Lung microvascular endothelial cell (primary cell): ENCODE measurements at regions not wholly inside any gene's neighbourhood (a gene's known extent, or its start where the extent isn't known, plus 50 kb on each side); places are given as distances from the start of the nearest gene placed in this dataset.
A peak's percentile ranks its signal among the peaks of the same experiment; 100 is the strongest.

Source experiments
- DNase-seq, 2 donors: peaks; one replicate each; pipeline versions ENCODE4 v3.0.0 to v3.0.0-alpha.2; 2010; ENCODE audit warnings: low read depth in 2 of 2

DNA sequence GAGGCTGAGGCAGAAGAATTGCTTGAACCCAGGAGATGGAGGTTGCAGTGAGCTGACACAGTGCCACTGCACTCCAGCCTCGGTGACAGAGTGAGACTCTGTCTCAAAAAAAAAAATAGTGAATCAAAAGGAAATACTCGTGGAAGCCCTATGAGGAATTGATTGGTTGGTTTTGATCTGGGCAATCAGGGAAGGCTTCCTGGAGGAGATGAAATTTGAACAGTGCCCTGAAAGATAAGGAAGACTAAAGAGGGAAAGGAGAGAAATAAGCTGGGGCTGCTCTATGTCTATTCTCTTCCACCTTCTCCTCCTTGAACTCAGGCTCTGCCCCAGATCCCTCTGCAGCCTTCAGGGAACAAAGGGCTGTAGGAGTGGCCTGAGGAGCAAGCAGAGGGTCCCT lies 54.1 kb downstream of the IRF2BPL start:
- DNase-seq, result no peak

DNA sequence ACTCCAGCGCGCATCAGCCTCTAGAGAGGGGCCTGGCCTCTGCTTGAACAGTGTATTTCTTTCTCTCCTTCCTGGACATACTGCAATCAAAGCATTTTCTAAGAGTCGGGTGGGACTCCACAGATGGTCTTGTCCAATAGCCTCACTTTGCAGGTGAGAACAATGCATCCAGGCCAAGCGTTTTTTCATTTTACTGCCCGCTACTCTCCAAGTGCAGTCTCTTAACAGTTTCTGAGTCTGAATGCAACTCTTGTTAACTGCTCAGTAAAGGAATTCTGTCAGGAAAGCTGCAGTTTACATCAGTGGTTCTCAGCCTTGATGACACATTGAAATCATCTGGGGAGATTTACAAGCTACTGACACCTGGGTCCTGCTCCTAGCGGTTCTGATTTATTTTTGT lies 57.0 kb downstream of the IRF2BPL start:
- DNase-seq, result no peak

DNA sequence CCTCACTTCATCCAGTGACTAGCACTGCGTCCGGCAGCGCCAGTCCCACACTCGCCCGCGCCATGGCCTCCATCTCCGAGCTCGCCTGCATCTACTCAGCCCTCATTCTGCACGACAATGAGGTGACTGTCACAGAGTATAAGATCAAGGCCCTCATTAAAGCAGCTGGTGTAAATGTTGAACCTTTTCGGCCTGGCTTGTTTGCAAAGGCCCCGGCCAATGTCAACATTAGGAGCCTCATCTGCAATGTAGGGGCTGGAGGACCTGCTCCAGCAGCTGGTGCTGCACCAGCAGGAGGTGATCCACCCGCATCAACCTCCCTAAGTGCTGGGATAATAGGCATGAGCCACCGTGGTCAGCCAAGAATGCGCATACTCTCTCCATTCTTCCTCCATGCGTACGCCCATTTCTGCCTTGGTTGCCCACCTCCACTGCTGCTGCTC lies 59.9 kb downstream of the IRF2BPL start:
- DNase-seq, result no peak

DNA sequence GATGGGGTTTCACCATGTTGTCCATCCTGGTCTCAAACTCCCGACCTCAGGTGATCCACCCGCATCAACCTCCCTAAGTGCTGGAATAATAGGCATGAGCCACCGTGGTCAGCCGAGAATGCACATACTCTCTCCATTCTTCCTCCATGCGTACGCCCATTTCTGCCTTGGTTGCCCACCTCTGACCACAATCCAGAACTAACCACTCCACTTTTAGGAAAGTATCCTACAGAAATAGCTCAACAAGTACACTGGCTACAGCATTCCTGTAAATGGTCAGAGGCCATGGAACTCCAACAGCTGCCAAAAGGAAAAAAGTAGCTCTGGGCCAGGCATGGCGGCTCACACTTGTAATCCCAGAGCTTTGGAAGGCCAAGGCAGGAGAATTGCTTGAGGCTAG lies 60.7 kb downstream of the IRF2BPL start:
- no peak for DNase-seq

DNA sequence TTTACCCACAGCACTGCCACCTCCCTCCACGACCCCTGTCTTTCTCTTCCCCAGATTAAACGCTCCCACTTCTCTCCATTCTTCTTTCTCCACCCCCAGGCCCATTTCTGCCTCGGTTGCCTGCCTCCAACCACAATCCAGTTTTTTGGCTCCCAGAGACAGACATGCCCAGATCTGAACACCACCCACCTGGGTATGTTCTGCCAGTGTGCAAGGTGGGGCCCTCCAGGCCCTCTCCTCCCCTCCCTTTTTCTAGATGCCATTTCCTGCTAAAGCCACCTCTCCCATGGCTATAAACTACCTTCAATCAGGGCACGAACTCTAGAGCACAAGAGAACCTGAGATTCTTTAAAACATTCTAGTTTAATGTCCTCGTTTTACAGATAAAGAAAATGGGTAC lies 63.3 kb downstream of the IRF2BPL start:
- no peak for DNase-seq

DNA sequence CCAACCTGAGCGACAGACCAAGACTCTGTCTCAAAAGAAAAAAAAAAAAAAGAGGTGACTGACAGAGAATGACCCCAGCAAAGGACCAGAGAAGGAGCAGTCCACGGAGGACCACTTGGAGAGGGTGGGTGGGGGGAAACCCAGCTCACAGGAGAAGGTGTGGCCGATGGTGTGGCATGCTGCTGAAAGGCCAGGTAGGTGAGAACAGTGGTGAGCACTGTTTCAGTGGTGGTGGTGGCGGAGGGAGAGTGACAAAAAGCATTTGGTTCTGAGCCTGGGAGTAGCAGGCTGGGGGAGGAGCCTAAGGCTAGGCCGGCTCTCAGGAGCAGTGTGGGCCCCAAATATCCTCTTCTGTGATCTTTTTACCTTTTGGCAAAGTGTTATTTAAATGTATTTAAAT lies 63.8 kb downstream of the IRF2BPL start:
- DNase-seq, result no peak

DNA sequence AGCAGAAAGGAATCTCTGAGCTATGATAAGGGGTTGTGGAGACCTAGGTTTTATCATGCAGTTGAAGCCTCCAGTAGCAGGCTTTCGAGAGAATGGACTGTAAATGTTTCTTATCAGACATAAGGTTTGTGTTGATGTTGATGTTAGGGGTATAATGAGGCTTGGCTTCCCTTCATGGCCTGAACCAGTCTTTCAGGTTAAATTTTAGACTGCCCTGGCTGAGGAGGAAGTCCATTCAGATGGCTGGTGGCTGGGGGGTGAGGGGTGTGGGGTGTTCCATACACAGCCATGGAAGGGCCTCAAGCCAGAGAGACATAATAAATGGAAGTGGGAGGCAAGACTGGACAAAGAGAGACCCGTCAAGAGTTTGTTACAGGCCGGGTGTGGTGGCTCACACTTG lies 65.1 kb downstream of the IRF2BPL start:
- no peak for DNase-seq

DNA sequence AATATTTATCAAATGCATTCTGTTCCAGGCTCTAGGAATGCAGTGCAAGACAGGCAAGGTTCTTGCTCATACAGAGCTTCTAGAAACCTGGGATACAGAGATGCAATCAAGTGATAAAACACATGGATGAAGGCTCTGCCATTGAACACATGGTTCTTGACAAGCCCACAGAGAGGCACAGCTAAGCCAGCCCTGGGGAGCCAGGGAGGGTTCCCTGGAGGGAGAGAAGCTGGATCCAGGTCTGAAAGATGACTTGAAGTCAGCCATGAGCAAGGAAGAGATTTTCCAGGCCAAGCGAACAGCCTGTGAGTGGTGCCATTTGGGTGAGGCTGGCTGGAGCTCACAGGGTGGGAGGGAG lies 66.2 kb downstream of the IRF2BPL start:
- DNase-seq, result no peak

DNA sequence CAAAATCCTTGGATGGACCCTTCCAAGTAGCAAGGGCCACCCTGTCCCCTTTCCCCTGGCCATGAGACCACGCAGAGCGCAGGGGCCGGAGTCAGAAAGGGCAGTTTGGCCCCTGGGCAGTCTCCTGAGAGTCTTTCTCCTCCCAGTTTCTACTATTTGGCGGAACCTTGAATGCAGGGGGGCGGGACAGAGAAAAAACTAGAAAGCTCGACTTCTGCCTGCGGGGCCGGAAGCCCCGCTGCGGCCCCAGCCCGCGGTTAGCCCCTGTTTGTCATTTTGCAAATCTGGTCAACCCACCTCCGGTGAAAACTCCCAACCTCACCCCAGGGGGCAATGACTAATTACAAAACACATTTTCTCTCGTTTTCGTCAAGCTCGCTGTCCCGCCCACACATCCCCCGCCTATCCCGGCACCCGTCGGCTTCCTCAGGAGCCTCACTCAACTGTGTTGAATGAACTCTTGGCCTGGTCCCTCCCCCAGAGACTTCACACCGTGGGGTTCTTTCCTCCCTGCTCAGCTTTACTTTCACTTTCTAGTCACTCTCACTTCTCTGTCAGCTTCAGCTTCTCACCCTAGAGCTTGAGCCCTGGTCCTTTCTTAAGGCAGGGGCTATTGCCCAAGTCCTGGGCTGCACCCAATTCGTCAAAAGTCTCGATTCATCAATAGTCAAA lies 66.7 kb downstream of the IRF2BPL start:
- peak; percentile 77 to 92 for DNase-seq

DNA sequence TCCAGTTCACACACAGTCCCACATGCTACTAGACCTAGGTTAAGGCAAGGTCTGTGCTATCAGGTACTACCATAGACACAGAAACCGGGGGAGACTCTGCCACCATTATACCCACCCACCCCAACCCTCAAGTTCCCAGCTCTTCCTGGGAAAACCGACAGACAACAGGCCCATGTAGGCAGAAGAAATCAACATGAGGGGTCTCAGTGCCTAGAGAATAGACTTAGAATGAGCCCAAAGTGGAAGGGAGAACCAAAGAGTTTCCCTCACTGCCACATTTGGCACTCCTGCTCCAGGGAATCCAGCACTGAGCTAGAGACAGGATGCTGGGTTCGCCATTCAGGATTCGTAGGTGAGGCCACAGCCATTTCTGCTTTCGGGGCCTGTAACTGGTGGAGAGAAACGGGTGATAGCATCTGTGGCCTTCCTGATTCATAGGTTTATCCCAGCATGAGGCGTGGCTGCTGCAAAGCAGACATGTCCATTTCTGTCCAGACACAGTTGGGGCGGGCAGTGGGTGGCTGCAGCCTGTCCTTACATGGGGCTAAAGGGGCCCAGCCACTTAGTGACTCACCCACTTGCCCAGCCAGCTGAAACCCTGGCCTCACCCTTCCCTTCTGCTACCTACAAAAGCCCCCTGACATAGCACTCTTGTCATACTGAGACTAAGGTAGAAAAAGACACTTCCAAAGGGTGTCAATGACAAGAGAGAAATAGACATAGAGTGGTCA lies 69.4 kb downstream of the IRF2BPL start:
- peak; percentile 78 to 81 for DNase-seq

DNA sequence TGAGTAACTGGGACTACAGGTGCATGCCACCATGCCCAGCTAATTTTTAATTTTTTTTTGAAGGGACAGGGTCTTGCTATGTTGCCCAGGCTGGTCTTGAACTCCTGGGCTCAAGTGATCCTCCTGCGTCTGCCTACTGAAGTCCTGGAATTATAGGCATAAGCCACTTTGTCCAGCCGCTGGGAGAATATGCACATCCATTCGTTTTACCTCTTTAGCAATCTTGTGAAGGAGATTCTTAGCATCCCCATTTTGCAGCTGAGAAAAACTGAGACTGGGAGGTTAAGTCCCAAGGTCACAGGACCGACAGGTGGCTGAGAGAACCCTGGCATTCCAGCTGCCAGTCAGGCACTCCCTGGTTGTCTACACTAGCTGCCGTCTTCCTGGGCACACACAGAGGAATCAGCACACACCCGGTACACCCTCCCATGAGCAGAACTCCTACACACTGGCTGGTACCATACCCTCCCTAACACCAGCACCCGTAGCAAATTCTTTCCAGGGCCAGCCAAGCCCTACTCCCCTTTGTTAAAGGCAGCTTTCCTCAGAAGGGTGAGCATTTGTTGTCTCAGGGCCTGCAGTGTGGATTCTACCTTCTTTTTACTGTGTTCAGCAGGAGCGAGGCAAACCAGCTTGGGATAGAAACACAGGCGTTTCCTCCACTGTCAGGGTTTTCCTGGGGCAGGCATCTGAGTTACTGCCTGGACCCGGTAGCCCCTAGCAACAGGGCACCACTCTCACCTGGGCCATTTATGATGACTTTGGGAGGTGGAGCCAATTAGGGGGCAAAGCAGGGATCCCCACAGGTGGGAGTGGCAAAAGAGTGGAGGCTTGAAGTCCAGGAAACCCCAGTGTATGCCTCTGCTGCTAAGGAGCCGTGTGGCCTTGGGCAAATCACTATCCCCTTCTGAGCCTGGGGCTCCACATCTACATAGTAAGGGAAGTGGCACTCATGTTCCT lies 70.2 kb downstream of the IRF2BPL start:
- peak; percentile 16 to 54 for DNase-seq

DNA sequence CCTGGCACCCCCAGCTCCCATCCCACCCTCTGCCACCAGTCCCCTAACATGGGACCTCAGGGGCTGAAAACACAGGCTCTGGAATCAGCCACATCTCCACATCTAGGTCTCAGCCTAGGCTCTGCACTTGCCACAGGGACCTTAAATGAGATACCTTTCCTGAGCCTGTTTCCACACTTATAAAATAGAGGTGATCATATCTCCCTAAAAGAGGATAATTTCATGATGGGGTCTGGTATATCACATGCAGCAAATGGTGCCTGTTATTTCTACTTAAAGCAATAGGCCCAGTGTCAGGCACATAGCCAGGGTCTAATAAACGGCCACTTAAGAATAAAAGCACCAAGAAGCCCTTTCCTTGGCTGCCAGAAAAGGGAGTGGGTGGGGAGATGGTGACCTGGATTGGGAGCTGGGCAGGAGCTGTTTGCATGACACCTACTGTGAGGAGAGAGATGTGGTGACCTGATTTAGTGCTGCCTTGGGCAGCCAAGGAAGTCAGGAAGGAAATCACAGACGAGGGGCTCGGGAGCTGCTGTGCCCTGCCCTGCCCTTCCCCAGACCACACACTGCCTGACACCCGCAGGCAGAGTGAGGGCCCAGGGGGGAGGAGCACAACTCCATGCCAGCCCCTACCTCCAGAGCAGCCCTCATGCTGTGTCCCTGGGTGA lies 71.2 kb downstream of the IRF2BPL start:
- DNase-seq, result peak in 1 of 2 donors; percentile 26

DNA sequence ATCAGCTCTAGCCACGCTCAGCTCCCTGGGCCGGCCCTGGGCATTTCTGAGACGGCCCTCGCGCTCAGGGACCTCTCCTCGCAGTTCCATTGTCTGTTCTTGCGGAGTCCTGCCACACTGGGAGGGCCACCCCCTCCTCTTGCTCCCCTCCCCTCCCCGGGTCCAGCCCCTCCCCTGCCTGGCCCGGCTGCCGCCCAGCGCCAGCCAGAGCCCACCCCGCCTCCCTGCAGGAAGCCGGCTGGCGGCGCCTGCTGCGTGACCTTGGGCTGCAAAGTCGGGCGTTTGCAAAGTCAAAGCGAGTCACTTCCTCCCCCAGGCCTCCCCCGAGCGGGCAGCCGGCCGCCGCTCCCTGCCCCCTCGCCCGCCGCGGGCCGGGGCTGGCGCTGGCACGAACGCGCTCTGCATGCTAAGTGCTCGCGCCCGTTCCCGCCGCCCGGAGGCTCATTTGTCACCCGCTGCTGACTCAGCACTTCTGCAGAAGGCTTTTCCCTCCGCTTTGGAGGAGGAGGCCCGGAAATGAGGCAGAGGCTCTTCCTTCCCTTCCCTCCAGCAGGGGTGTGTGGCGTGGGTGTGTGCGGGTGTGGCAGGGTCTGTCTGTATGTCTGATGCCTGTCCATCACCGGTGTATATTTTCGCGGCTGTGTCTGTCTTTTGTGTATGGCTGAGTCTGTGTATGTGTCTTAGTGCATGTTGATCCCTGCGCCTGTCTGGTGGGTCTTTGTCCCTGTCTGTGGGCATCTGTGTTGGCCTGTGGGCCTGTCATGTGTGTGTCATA lies 72.0 kb downstream of the IRF2BPL start:
- DNase-seq, result peak; percentile 96

DNA sequence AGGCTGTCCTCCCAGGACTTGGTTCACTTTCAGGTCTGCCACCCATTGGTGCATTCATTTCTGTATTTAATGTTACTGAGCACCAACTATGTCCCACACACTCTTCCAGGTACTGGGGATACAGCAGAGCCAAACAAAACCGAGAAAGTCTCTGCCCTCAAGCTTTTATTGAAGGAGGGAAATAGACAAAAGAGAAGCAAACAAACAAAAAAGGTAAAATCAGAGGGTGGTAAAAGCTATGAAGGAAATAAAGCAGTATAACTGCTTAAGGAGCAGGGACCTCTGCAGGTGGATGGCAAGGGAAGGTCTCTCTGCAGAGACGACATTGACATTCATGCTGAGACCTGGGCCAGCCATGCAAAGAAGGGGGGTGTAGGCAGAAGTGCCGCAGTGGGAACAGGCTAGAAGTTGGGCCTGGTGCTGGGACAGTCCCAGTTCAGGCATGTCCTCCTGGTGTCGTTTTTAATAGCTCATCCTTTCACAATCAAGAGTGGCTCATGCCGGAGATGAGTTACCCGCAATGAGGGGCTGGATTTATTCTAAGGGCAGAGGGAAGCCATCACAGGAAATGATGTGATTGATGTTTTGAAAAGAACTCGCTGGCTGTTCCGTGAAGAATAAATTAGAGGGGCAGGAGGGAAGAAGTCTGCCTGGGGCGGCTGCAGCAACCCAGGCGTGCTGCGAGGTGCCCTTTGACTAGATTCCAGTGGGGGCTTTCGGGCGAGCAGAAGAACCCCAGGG lies 72.8 kb downstream of the IRF2BPL start:
- peak; percentile 79 to 81 for DNase-seq

DNA sequence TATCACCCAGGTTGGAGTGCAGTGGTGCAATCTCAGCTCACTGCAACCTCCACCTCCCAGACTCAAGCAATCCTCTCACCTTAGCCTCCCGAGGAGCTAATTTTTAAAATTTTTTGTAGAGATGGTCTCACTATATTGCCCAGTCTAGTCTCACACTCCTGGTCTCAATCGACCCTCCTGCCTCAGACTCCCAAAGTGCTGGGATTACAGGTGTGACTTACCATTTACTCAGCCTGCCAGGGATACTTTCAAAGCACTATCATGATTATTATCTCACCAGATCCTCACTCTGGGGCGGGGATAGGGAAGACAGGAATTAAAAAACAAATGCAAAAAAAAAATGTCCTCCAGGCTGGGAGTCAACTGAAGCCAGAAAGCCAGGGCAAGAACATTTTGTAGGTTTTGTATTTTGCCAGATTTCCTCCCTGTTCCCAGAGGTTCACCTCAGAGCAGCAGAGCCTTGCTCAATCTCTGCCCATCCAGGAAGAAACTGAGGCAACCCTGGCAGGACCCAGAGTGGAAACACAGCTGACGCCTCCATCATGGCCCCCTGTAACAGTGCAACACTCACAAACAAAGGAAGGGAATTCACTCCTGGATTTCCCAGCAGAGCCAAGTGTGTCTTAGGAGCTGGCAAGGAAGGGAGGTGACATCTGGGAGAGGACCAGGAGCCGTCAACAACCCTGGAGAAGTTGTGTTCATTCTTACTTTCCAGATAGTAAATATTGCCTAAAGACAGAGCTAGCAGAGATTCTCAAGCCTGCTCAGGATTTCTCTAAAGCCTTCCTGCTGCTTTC lies 73.9 kb downstream of the IRF2BPL start:
- DNase-seq, result peak in 1 of 2 donors; percentile 23

DNA sequence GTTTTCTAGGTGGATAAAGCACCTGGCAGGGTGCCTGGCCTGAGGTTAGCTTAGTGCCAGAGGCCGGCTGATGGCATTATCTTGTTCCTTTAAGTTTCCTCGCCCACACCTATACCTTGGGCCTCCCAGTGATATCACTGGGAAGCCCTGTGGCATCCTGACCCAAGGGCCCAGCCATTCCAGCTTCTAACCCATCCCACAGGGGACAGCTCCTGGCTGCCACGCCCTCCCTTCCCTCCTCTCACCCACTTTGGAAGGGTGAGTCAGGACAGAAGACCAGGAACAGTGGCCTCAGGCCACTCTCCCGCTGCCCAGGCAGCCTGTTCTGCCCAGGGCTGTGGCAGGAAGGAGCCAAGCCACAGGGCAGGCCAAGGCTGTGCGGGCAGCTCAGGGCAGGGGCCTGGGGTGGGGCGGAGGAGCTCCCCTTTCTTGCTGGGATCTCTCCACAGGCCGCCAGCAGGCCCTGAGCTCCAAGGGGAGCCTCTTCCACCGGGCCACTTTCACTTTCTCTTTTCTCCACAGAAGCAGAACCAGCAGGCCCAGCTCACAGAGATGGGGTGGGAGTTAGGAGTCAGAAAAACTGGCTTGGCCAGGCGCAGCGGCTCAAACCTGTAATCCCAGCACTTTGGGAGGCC lies 75.1 kb downstream of the IRF2BPL start:
- DNase-seq, result peak; percentile 82

DNA sequence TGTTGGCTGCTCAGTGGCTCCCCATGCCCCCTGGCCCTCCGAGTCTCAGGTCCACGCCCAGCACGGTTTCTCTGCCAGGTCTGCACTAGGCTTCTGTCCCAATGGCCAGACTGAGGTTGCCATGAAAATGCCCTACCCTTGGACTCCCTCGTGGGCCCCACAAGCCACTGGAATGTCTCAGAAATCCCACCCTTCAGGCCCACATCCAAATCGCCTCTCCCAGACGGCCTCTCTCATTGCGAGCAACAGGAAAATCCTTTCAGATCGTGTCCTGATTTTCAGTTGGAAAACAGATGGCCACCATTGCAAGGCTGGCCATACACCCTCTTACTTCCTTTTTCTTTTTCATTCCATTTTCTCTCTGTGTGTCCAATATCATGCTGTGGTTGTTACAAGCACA lies 77.3 kb downstream of the IRF2BPL start:
- DNase-seq, result peak in 1 of 2 donors; percentile 44
